ENCODE measurements at regions not wholly inside any gene's neighbourhood (a gene's known extent, or its start where the extent isn't known, plus 50 kb on each side); places are given as distances from the start of the nearest gene placed in this dataset.

GRCh38 chr1:82755191-82755590 lies 954.5 kb downstream of the ADGRL2 start:
- TF ChIP-seq CBFB (CRISPR knock-in tag; IDR thresholded peaks at IDR 0.05; ENCODE audit: low read depth): no peak
- no peak for TF ChIP-seq GTF2I (CRISPR knock-in tag; conservative IDR thresholded peaks at IDR 0.05)
- TF ChIP-seq CREB1 (CRISPR knock-in tag; IDR thresholded peaks at IDR 0.05): no peak
- TF ChIP-seq, protein P1, sequence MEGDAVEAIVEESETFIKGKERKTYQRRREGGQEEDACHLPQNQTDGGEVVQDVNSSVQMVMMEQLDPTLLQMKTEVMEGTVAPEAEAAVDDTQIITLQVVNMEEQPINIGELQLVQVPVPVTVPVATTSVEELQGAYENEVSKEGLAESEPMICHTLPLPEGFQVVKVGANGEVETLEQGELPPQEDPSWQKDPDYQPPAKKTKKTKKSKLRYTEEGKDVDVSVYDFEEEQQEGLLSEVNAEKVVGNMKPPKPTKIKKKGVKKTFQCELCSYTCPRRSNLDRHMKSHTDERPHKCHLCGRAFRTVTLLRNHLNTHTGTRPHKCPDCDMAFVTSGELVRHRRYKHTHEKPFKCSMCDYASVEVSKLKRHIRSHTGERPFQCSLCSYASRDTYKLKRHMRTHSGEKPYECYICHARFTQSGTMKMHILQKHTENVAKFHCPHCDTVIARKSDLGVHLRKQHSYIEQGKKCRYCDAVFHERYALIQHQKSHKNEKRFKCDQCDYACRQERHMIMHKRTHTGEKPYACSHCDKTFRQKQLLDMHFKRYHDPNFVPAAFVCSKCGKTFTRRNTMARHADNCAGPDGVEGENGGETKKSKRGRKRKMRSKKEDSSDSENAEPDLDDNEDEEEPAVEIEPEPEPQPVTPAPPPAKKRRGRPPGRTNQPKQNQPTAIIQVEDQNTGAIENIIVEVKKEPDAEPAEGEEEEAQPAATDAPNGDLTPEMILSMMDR (IDR thresholded peaks at IDR 0.05): no peak
- TF ChIP-seq NFATC4 (CRISPR knock-in tag; IDR thresholded peaks at IDR 0.05): no peak
